K562 (cell line): ENCODE measurements at regions not wholly inside any gene's neighbourhood (a gene's known extent, or its start where the extent isn't known, plus 50 kb on each side); places are given as distances from the start of the nearest gene placed in this dataset.

Source experiments
- ATAC-seq: fragments of 200-7000 bp; cut with Tn5 transposase; 3 replicates; pipeline ENCODE4 v1.9.1; 2020; ENCODE audit warnings: moderate library complexity
- BruUV-seq: library from RNA; stranded (reverse); fragments of 400-500 nt; replicated peaks from 2 replicates; lab custom pipeline; 2021; lab: Mats Ljungman, UMichigan
- CTCF ChIA-PET: fragments of 300-600 bp; formaldehyde crosslinking; extraction: SDS; loops from one replicate; lab custom pipeline; 2021; ENCODE audit warnings: low intra/inter-chr PET ratio; lab: Yijun Ruan, JAX
- POLR2A ChIA-PET: fragments of 300-600, 350-650 bp; sonication (Branson Sonifier 250); formaldehyde crosslinking; extraction: SDS; loops from one replicate; lab custom pipeline; 2021; ENCODE audit warnings: antibody characterized with exemption, inconsistent platforms; lab: Yijun Ruan, JAX
- DNase-seq, 4 experiments: peaks; one replicate each; pipeline versions ENCODE4 v3.0.0 to v3.0.0-alpha.2; 2011 to 2018; ENCODE audit warnings: low spot score in 3 of 4, mixed read lengths in 3 of 4; ENCODE audit errors: extremely low read depth in 1 of 4
- FAIRE-seq: peaks from 2 replicates; lab custom pipeline; 2011; peaks lifted over from hg19 to GRCh38; lab: Jason Lieb, UNC
- H2AFZ ChIP-seq: 2 replicates; pipeline ENCODE4 v1.6.0; 2011; ENCODE audit warnings: low read depth, low read length, control low read depth, inconsistent platforms
- H3K27ac ChIP-seq: fragments of 200-600 bp; 3 replicates; pipeline ENCODE4 v1.8.0; 2011; ENCODE audit warnings: low read depth, mild to moderate bottlenecking, control low read depth, inconsistent platforms, low read length, moderate library complexity, mixed read lengths; ENCODE audit errors: extremely low read depth
- H3K27me3 ChIP-seq, 2 experiments: fragments of 300-600 bp in 1 of 2; 2 replicates in 1 of 2; 3 replicates in 1 of 2; pipeline versions ENCODE4 v1.6.0 to v1.8.0; 2011; ENCODE audit warnings: inconsistent platforms in 2 of 2, low read length in 2 of 2, mild to moderate bottlenecking in 1 of 2, mixed read lengths in 1 of 2, moderate library complexity in 1 of 2; ENCODE audit not compliant: control insufficient read depth in 2 of 2, insufficient read depth in 2 of 2
- H3K36me3 ChIP-seq: fragments of 300-600 bp; 3 replicates; pipeline ENCODE4 v1.8.0; 2011; ENCODE audit warnings: mild to moderate bottlenecking, low read length, inconsistent platforms; ENCODE audit not compliant: control insufficient read depth, insufficient read depth
- H3K4me1 ChIP-seq, 2 experiments: fragments of 200-600 bp in 1 of 2; replicated peaks in 1 of 2; 2 replicates in 1 of 2; 3 replicates in 1 of 2; pipeline versions ENCODE4 v1.5.1 to v1.8.0; 2011; ENCODE audit warnings: inconsistent platforms in 2 of 2, low read length in 2 of 2, mild to moderate bottlenecking in 1 of 2, mixed read lengths in 1 of 2, moderate library complexity in 1 of 2; ENCODE audit not compliant: control insufficient read depth in 2 of 2, insufficient read depth in 2 of 2
- H3K4me2 ChIP-seq: 2 replicates; pipeline ENCODE4 v1.6.1; 2011; ENCODE audit warnings: low read length, control low read depth, inconsistent platforms, mixed read lengths; ENCODE audit not compliant: insufficient read depth
- H3K4me3 ChIP-seq: fragments of 200-600 bp; sonication (generic), shearing (Covaris generic); 2 replicates; pipeline ENCODE4 v1.5.1; 2016; ENCODE audit warnings: control low read depth, inconsistent platforms
- H3K79me2 ChIP-seq: fragments of 200-600 bp; 3 replicates; pipeline ENCODE4 v1.8.0; 2011; ENCODE audit warnings: low read length, inconsistent platforms; ENCODE audit not compliant: control insufficient read depth, insufficient read depth
- H3K9ac ChIP-seq, 2 experiments: 2 replicates each; pipeline versions ENCODE4 v1.6.0 to v1.6.1; 2011; ENCODE audit warnings: low read depth in 2 of 2, low read length in 2 of 2, control low read depth in 1 of 2, inconsistent platforms in 1 of 2, mild to moderate bottlenecking in 1 of 2, mixed read lengths in 1 of 2; ENCODE audit not compliant: insufficient read depth in 1 of 2
- H3K9me1 ChIP-seq: one replicate; pipeline ENCODE4 v1.6.0; 2011; ENCODE audit warnings: inconsistent platforms, mild to moderate bottlenecking, low read length, moderate library complexity; ENCODE audit not compliant: control insufficient read depth, insufficient read depth
- H3K9me3 ChIP-seq: replicated peaks from 2 replicates; pipeline ENCODE4 v1.5.1; 2011; ENCODE audit warnings: low read depth, low read length, inconsistent platforms; ENCODE audit not compliant: control insufficient read depth, insufficient read depth
- H4K20me1 ChIP-seq: replicated peaks from 2 replicates; pipeline ENCODE4 v1.6.1; 2011; ENCODE audit warnings: low read length, inconsistent platforms, mixed read lengths; ENCODE audit not compliant: control insufficient read depth, insufficient read depth
- ASH1L ChIP-seq: fragments of 450-650 bp; IDR thresholded peaks from 2 replicates; pipeline ENCODE4 v1.6.1; 2018; ENCODE audit warnings: borderline replicate concordance, mild to moderate bottlenecking, low read depth; ENCODE audit not compliant: partially characterized antibody
- FOXM1 ChIP-seq, 2 experiments: fragments of 450-650 bp in 1 of 2; sonication (generic) in 1 of 2; formaldehyde crosslinking in 1 of 2; IDR thresholded peaks; 2 replicates each; pipeline versions ENCODE4 v1.6.1 to v1.9.0; 2017 to 2022; ENCODE audit warnings: low read depth in 2 of 2, mild to moderate bottlenecking in 2 of 2, missing genetic modification reagents in 1 of 2, moderate library complexity in 1 of 2
- GABPB1 ChIP-seq: sonication (generic); formaldehyde crosslinking; IDR thresholded peaks from 2 replicates; pipeline ENCODE4 v1.8.0; 2022; ENCODE audit warnings: mild to moderate bottlenecking, missing genetic modification reagents
- RAD21 ChIP-seq, 2 experiments: fragments of 250-450 bp in 1 of 2; fragments of 450-650 bp in 1 of 2; sonication (Bioruptor Pico) in 1 of 2; formaldehyde crosslinking in 1 of 2; IDR thresholded peaks in 1 of 2; conservative IDR thresholded peaks in 1 of 2; 2 replicates each; pipeline versions ENCODE4 v1.4.0 to v1.8.0; 2020 to 2022; ENCODE audit warnings: mild to moderate bottlenecking in 2 of 2, moderate library complexity in 1 of 2
- TAL1 ChIP-seq: fragments of 450-650 bp; IDR thresholded peaks from 2 replicates; pipeline ENCODE4 v1.6.1; 2016; ENCODE audit warnings: mild to moderate bottlenecking
- TEAD1 ChIP-seq, 2 experiments: fragments of 450-650 bp in 1 of 2; sonication (generic) in 1 of 2; formaldehyde crosslinking; IDR thresholded peaks; 2 replicates each; pipeline versions ENCODE4 v1.4.0 to v1.8.0; 2020 to 2022; ENCODE audit warnings: mild to moderate bottlenecking in 2 of 2, missing genetic modification reagents in 1 of 2
- YBX1 ChIP-seq: fragments of 450-650 bp; IDR thresholded peaks from 2 replicates; pipeline ENCODE4 v1.7.1; 2016; ENCODE audit warnings: mild to moderate bottlenecking
- YY1 ChIP-seq, 3 experiments: IDR thresholded peaks; 2 replicates each; pipeline ENCODE4 v1.6.1; 2011; ENCODE audit warnings: low read length in 2 of 3, mild to moderate bottlenecking in 2 of 3, moderate library complexity in 2 of 3, borderline replicate concordance in 1 of 3, control low read depth in 1 of 3, low read depth in 1 of 3; ENCODE audit not compliant: insufficient read depth in 3 of 3, insufficient replicate concordance in 2 of 3, control insufficient read depth in 1 of 3, insufficient read length in 1 of 3; ENCODE audit errors: extremely low read depth in 1 of 3
- ZNF133 ChIP-seq: fragments of 250-450 bp; sonication (Bioruptor Pico); IDR thresholded peaks from 2 replicates; pipeline ENCODE4 v1.4.0; 2020; ENCODE audit warnings: mild to moderate bottlenecking
- ZNF224 ChIP-seq: sonication (generic); formaldehyde crosslinking; IDR thresholded peaks from 2 replicates; pipeline ENCODE4 v1.8.0; 2022; ENCODE audit warnings: mild to moderate bottlenecking, missing genetic modification reagents
- ZNF644 ChIP-seq: fragments of 200-800 bp; sonication (Bioruptor generic); IDR thresholded peaks from 2 replicates; pipeline ENCODE4 v1.6.1; 2016; ENCODE audit warnings: low read depth, missing genetic modification characterization, missing compliant biosample characterization
- WGBS: fragments of 100-300 bp; shearing (Covaris generic); methylation state at CpG from one replicate; pipeline ENCODE4 v1.1.6; 2016; ENCODE audit warnings: low coverage, mixed read lengths; ENCODE audit not compliant: insufficient coverage; ENCODE audit errors: missing lambda C conversion rate; 5-methylcytosine and 5-hydroxymethylcytosine counted together
- in situ Hi-C: fragments of 300-500 bp; cut with MboI; formaldehyde crosslinking; loops from 4 replicates; pipeline ENCODE4 v1.15.0; 2018; ENCODE audit warnings: inconsistent platforms, mixed read lengths
- intact Hi-C: fragments of 100-400 bp; cut with micrococcal nuclease; formaldehyde crosslinking; loops from 2 replicates; pipeline ENCODE4 v1.14.2; 2022
- TF ChIP-seq, protein P1 (sequence below), 3 experiments: IDR thresholded peaks in 2 of 3; conservative IDR thresholded peaks in 1 of 3; 2 replicates each; pipeline ENCODE4 v1.5.1; 2011 to 2012; ENCODE audit warnings: low read length in 3 of 3, mild to moderate bottlenecking in 3 of 3, control low read depth in 2 of 3, improper control_type of control experiment in 1 of 3, inconsistent platforms in 1 of 3, low read depth in 1 of 3, mixed read lengths in 1 of 3, moderate library complexity in 1 of 3; ENCODE audit not compliant: insufficient read depth in 2 of 3
- TF ChIP-seq, protein P2 (sequence below), 2 experiments: fragments of 250-450 bp in 1 of 2; fragments of 450-650 bp in 1 of 2; sonication (Bioruptor Pico) in 1 of 2; IDR thresholded peaks; 2 replicates each; pipeline versions ENCODE4 v1.6.1 to v1.8.0; 2016 to 2021; ENCODE audit warnings: mild to moderate bottlenecking in 2 of 2, moderate library complexity in 2 of 2, missing compliant biosample characterization in 1 of 2, missing genetic modification characterization in 1 of 2
- TF ChIP-seq, protein P3 (sequence below): fragments of 450-650 bp; formaldehyde crosslinking; IDR thresholded peaks from 2 replicates; pipeline ENCODE4 v1.4.0; 2022; ENCODE audit warnings: missing genetic modification characterization
- TF ChIP-seq, protein P4 (sequence below): fragments of 250-450 bp; sonication (Bioruptor Pico); IDR thresholded peaks from 2 replicates; pipeline ENCODE4 v1.8.0; 2022; ENCODE audit warnings: moderate library complexity, mild to moderate bottlenecking, inconsistent platforms

DNA sequence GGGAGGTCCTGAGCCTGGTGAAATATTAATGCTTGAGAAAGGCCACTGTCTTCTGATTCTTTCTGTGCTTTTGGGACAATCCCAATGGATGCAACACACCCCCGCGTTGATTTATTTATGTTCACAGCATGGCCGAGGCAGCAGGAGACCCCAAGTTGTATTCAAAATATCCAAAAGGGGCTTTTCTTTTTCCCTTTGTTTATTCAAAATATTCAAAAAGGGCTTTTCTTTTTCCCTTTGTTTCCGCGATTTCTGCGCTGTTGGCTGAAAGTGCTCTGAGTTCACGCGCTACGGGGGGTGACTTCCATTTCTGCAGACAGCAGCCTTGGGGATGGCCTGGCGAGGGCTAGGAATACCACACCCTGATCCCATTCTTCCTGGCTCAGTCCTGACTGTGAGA lies 59.5 kb upstream of the PPP2R3B start (continued):
- TF ChIP-seq, protein P1, sequence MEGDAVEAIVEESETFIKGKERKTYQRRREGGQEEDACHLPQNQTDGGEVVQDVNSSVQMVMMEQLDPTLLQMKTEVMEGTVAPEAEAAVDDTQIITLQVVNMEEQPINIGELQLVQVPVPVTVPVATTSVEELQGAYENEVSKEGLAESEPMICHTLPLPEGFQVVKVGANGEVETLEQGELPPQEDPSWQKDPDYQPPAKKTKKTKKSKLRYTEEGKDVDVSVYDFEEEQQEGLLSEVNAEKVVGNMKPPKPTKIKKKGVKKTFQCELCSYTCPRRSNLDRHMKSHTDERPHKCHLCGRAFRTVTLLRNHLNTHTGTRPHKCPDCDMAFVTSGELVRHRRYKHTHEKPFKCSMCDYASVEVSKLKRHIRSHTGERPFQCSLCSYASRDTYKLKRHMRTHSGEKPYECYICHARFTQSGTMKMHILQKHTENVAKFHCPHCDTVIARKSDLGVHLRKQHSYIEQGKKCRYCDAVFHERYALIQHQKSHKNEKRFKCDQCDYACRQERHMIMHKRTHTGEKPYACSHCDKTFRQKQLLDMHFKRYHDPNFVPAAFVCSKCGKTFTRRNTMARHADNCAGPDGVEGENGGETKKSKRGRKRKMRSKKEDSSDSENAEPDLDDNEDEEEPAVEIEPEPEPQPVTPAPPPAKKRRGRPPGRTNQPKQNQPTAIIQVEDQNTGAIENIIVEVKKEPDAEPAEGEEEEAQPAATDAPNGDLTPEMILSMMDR (IDR thresholded peaks at IDR 0.05 in 2 of 3, conservative IDR thresholded peaks at IDR 0.05 in 1 of 3; ENCODE audit: insufficient read depth in 2 of 3, low read depth in 1 of 3, low read length in 3 of 3): no peak

DNA sequence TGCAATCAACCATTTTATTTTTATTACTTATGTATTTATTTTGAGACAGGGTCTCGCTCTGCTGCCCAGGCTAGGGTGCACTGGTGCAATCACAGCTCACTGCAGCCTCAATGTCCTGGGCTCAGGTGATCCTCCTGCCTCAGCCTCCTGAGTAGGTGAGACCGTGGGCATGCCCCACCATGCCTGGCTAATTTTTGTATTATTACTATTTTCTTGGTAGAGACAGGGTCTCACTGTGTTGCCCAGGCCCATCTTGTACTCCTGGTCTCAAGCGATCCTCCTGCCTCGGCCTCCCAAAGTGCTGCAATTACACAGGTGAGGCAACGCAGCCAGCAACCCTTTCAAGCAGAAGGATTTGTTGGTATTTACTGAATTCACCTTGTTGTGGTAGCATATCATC lies 60.3 kb upstream of the PPP2R3B start:
- no peak overlapping the region for H3K4me2 ChIP-seq
- FAIRE-seq (no peak), ATAC-seq (no peak), DNase-seq (no peak)
- no peaks in the 10 kb centered on the region; a peak in 2 of 5 replicates for H3K27me3 ChIP-seq
- CTCF ChIA-PET: no interaction called here
- in situ Hi-C loops: no loop called here
- no peaks in the 10 kb centered on the region for H3K9me3 ChIP-seq
- no peaks in the 10 kb centered on the region for H3K79me2 ChIP-seq
- H3K9me1 ChIP-seq: no peaks in the 10 kb centered on the region
- H3K4me1 ChIP-seq: no peaks in the 10 kb centered on the region
- 0% methylated on average over 5 of the region's 5 CpGs for WGBS
- intact Hi-C loops: no loop called here
- no peak overlapping the region for H3K9ac ChIP-seq
- H3K27ac ChIP-seq: no peak overlapping the region
- no peak overlapping the region for H2AFZ ChIP-seq
- no peaks in the 10 kb centered on the region for H3K36me3 ChIP-seq
- no peak overlapping the region for H3K4me3 ChIP-seq
- no peak for TF ChIP-seq ASH1L
- no peak for TF ChIP-seq TEAD1 (CRISPR knock-in tag; IDR thresholded peaks at IDR 0.05)
- TF ChIP-seq, protein P2, sequence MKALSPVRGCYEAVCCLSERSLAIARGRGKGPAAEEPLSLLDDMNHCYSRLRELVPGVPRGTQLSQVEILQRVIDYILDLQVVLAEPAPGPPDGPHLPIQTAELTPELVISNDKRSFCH (CRISPR knock-in tag; IDR thresholded peaks at IDR 0.05): no peak
- TF ChIP-seq, protein P2 (tag; IDR thresholded peaks at IDR 0.05): no peak
- TF ChIP-seq ZNF644 (tag): no peak
- TF ChIP-seq YY1 (IDR thresholded peaks at IDR 0.05; ENCODE audit: borderline replicate concordance in 1 of 3, control insufficient read depth in 1 of 3, extremely low read depth in 1 of 3, insufficient read depth in 3 of 3, insufficient read length in 1 of 3, insufficient replicate concordance in 2 of 3, low read depth in 1 of 3, low read length in 2 of 3): no peak
- TF ChIP-seq, protein P3, sequence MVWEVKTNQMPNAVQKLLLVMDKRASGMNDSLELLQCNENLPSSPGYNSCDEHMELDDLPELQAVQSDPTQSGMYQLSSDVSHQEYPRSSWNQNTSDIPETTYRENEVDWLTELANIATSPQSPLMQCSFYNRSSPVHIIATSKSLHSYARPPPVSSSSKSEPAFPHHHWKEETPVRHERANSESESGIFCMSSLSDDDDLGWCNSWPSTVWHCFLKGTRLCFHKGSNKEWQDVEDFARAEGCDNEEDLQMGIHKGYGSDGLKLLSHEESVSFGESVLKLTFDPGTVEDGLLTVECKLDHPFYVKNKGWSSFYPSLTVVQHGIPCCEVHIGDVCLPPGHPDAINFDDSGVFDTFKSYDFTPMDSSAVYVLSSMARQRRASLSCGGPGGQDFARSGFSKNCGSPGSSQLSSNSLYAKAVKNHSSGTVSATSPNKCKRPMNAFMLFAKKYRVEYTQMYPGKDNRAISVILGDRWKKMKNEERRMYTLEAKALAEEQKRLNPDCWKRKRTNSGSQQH (CRISPR knock-in tag): no peak
- TF ChIP-seq, protein P4, sequence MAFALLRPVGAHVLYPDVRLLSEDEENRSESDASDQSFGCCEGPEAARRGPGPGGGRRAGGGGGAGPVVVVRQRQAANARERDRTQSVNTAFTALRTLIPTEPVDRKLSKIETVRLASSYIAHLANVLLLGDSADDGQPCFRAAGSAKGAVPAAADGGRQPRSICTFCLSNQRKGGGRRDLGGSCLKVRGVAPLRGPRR (CRISPR knock-in tag): no peak
- no peak for TF ChIP-seq TAL1
- TF ChIP-seq RAD21 (CRISPR knock-in tag; conservative IDR thresholded peaks at IDR 0.05 in 1 of 2, IDR thresholded peaks at IDR 0.05 in 1 of 2): no peak
- no peak for TF ChIP-seq GABPB1 (CRISPR knock-in tag)
- no peak for TF ChIP-seq FOXM1 (IDR thresholded peaks at IDR 0.05; ENCODE audit: low read depth)
- no peak for TF ChIP-seq FOXM1 (CRISPR knock-in tag; IDR thresholded peaks at IDR 0.05; ENCODE audit: low read depth)
- TF ChIP-seq YBX1: no peak
- no peak for TF ChIP-seq ZNF133 (CRISPR knock-in tag)
- TF ChIP-seq ZNF224: no peak
- POLR2A ChIA-PET: no interaction called here
- BruUV-seq: no TSS peak
- H4K20me1 ChIP-seq: no peaks in the 10 kb centered on the region
